SU-DHL-6 (cell line): ENCODE measurements at regions not wholly inside any gene's neighbourhood (a gene's known extent, or its start where the extent isn't known, plus 50 kb on each side); places are given as distances from the start of the nearest gene placed in this dataset.

Experiments
- CTCF ChIP-seq: fragments of 200-600 bp; sonication (generic); IDR thresholded peaks from one replicate; pipeline ENCODE4 v1.5.1; 2017; ENCODE audit warnings: antibody characterized with exemption, mild to moderate bottlenecking, low read length, moderate library complexity; ENCODE audit not compliant: insufficient read depth, poor library complexity, severe bottlenecking
- EZH2phosphoT487 ChIP-seq: fragments of 200-600 bp; sonication (generic), shearing (Covaris generic); conservative IDR thresholded peaks from 2 replicates; pipeline ENCODE4 v1.6.1; 2018; ENCODE audit warnings: mild to moderate bottlenecking, antibody characterized with exemption, low read length, moderate library complexity, mixed read lengths

- TF ChIP-seq CTCF, result no peak
- TF ChIP-seq EZH2phosphoT487, result no peak
Observed at GRCh38 chr14:36408388-36408787, 88.0 kb upstream of the MBIP start.
